Fibroblast of villous mesenchyme (primary cell): ENCODE measurements at regions not wholly inside any gene's neighbourhood (a gene's known extent, or its start where the extent isn't known, plus 50 kb on each side); places are given as distances from the start of the nearest gene placed in this dataset.
A peak's percentile ranks its signal among the peaks of the same experiment; 100 is the strongest.

Source experiments
- DNase-seq: peaks from one replicate; pipeline ENCODE4 v3.0.0-alpha.2; 2010; ENCODE audit warnings: low read depth
- H3K4me3 ChIP-seq: 2 replicates; pipeline ENCODE4 v1.5.1; 2011; ENCODE audit warnings: low read depth, mild to moderate bottlenecking, low read length
- CTCF ChIP-seq: IDR thresholded peaks from 2 replicates; pipeline ENCODE4 v1.5.1; 2012; ENCODE audit warnings: low read depth, mild to moderate bottlenecking, low read length; ENCODE audit not compliant: insufficient read depth

- TF ChIP-seq CTCF = no peak
- no peak for DNase-seq
- H3K4me3 ChIP-seq = no peak overlapping the region
Observed at GRCh38 chr4:1465173-1466033, 59.2 kb upstream of the NKX1-1 start.

GRCh38 chr4:1464581-1465171 is 58.4 kb upstream of the NKX1-1 start:
- TF ChIP-seq CTCF = no peak
- H3K4me3 ChIP-seq = no peak overlapping the region
- no peak for DNase-seq

- TF ChIP-seq CTCF = no peak
- H3K4me3 ChIP-seq = no peak overlapping the region
- DNase-seq = no peak
Observed at GRCh38 chr4:1463927-1464540, 57.8 kb upstream of the NKX1-1 start.

GRCh38 chr4:1463088-1463926 is 57.1 kb upstream of the NKX1-1 start:
- no peak overlapping the region for H3K4me3 ChIP-seq
- TF ChIP-seq CTCF = no peak
- peak; percentile 37 for DNase-seq

GRCh38 chr4:1462768-1463075 is 56.5 kb upstream of the NKX1-1 start:
- no peak for DNase-seq
- no peak overlapping the region for H3K4me3 ChIP-seq
- no peak for TF ChIP-seq CTCF

GRCh38 chr4:1462009-1462767 is 55.9 kb upstream of the NKX1-1 start:
- TF ChIP-seq CTCF = no peak
- no peak overlapping the region for H3K4me3 ChIP-seq
- DNase-seq = no peak
